NCI-H2196 (cell line): ENCODE measurements at regions not wholly inside any gene's neighbourhood (a gene's known extent, or its start where the extent isn't known, plus 50 kb on each side); places are given as distances from the start of the nearest gene placed in this dataset.
"Not testable (repeated sequence)": the region's sequence is repeated elsewhere in the genome, so short reads cannot be mapped to it uniquely, and the experiment has no call there.

Source experiments
- DNase-seq: peaks from one replicate; lab custom pipeline; 2025; ENCODE audit not compliant: unreplicated experiment; lab: John Stamatoyannopoulos, UW

DNA sequence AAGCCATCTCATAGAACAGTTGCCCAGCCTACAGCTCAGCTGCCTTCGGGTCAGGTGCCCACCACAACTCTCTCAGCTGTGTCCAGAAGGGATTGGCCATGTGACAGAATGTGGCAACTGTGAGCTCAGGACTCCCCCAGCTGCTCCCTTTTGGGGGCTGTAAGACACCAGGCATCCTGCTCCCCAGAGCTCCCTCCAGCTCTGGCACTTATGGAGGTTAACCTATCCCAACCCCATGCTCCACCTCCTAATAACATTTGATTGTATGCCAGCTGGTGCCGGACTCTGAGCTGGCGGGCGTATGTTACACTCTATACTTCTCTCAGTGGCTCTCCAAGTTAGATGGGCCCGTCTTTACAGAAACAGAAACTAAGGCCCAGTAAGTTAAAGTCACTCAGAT, 222.8 kb downstream of the FAM43A start:
- no peak for DNase-seq

DNA sequence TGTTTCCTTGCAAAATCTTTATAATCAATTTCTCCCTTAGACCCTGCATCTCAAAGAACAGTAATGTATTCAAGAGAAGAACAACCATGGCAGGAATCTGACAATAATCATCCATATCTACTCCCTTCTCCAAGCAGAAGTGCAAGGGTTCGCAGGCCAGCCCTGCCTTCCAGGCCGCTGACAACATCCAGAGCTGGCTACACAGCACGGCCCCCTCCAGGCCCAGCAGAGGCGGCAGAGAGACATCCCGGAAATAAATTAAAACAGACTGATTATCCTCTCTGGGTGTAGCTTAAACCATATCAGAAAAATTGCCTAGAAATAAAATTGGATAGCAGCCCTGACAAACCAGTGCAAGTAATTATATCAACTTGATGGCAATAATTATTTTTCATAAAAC, 223.3 kb downstream of the FAM43A start:
- no peak for DNase-seq

DNA sequence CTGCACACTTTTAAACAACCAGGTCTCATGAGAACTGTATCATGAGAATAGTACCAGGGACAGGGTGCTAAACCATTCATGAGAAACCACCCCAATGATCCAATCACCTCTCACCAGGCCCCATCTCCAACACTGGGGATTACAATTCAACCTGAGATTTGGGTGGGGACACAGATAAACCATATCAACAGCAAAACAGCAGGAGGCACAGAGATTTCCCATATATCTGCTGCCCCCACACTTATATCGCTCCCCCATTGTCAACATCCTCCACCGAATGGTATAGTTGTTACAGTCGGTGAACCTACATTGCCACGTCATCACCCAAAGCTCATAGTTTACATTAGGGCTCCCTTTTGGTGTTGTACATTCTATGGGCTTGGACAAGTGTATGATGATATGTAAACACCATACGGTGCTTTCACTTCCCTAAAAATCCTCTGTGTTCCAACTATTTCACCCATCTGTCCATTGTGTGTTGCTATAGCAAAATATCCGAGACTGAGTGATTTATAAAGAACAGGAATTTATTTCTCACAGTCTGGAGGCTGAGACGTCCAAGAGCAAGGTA, 224.8 kb downstream of the FAM43A start:
- no peak for DNase-seq

DNA sequence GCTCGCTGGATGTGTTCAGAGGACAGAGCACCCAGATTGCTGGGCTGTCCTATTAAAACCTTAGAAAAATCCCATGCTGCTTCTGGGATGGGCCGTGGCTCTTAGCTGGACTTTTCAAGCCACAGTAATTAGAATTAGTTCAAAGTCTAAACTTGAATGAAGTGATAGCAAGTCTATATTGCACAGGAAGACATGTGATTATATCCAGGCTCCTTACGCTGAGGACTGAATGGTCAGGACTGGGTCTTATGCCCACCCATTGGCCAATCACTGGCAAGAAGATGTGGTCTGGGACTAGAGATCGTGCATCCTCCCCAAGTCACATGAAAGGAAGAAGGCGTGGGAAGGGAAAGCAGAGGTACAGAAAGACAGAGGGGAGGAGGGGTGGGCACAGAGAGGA, 227.6 kb downstream of the FAM43A start:
- no peak for DNase-seq

DNA sequence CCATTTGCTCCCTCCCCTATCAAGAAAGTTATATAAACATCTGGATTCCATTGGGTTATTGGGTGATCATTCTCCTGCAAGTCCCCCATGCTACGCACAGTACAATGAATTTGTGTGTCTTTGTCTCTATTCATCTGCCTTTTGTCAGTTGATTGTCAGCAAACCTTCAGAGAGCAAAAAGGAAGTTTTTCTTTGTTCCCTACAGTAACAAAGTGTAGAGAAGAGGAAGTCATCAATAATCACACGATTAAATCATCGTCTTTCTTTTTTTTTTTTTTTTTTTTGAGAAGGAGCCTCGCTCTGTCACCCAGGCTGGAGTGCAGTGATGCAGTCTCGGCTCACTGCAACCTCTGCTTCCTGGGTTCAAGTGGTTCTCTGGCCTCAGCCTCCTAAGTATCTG, 239.2 kb downstream of the FAM43A start:
- DNase-seq, result not testable (repeated sequence)

DNA sequence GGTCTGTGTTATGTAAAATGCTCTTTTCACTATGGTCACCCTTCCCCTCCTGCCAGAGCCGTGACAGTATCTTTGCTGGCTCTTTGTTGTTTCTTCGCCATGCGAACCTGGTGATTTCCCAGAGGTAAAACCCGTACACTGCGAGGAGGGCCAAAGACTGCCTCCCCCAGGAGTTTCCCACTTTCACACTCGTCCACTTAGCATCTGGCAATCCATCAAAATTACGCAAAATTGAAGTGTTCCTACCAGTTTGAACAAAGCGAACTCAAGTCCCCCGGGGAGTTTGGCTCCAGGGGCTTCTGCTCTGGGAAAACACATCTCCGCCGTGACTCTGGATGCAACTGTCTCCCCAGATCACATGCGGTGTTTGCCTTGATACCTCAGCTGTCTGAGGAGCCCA, 239.9 kb downstream of the FAM43A start:
- no peak for DNase-seq

DNA sequence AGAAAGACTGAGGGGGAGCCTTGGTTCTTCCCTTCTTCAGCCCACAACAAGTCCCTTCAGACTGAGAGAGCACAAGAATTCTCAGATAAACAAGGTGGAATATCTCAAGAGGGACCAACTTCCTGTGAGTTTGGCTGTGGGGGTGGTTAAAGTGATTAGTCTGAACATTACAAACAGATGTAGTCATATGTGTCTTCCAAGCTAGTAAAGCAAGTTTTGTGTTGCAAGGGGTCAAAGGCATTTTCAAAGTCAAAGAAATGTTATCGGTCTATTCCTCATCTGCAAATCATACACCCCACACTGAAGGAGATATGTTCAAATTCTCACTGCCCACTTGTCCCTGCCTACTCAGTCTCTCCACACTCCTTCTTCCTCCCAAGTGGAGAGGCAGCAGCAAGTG, 242.5 kb downstream of the FAM43A start:
- DNase-seq, result no peak

DNA sequence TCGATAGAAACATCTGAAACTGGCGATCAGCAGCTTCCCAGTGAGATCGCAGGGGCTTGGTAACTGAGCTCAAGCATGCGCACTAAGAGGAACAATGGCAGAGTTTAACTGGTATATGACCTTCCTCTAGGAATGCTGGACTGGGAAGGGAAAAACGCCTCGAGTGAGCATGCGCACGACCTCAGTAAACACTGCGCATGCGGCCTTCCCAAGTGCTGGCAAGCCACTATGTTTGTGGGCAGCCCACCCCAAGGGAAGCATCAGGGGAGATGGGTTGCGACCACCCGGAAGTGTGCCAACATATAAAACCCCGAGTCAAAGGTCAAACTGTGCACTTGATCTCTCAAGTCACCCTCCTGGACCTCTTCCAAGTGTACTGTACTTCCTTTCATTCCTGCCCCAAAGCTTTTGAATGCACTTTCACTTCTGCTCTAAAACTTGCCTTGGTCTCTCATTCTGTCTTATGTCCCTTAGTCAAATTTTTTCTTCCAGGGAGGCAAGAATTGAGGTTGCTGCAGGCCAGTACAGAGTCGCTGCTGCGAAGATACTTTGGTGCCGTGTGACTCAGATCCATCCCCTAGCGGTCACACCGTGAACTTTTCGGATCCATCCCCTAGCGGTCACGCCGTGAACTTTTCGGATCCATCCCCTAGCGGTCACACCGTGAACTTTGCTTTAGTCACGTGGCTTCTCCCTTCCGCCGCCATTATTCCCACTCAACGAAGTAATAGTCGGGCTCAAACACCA, 243.3 kb downstream of the FAM43A start:
- DNase-seq, result no peak

DNA sequence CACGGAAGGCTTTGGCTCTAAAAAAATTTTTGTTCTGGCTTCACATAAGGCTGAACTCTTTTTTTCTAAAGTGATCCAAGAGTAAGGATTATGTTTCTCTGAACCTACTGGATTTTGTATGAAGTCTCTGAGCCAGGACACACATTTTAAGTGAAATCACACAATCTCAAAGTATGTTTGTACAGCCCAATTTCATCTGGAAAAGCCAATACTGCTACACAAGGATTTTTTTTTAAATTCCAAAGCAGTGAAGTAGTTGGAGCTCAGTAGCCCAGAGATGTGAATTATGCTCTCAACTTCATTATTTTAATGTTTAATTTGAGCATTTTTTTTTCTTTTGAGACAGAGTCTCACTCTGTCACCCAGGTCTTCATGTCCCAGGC, 243.9 kb downstream of the FAM43A start:
- DNase-seq, result no peak

DNA sequence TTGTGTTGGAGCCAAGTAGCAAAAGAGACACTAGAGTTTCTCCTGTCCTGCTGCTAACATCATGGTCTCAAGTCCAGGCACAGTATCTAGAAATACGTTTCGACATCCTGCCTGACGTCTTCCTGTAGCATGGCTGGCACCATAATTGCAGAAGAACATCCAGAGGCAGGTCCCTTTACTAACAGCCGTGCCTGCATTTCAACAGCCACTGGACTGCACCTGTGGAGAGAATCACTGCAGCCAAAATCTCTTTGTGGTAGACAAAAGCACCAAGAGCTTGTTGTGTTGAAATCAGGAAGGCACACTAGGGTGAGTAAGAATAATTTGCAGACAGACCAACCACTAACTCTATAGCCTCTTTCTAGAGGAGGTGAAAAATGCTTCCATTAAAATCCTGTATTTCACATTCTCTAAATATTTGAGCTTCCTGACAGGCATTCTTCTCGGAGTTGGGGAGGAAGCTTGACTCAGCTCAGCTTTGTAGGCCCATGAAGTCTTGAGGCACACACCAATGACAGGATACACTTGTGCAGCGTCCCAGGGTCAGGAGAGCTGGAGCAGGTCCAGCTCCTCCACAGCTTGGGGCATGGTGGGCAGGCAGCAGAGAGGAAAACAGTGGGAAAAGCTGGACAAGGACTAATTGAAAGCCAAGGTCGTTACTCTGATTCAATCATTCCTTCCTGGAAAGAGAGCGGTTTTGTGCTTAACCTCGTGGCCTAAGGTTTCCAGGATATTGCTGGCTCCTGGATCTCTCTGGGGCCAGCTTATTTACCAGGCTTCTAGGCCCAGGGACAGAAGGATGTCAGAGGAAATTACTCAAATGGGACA, 244.9 kb downstream of the FAM43A start:
- no peak for DNase-seq

DNA sequence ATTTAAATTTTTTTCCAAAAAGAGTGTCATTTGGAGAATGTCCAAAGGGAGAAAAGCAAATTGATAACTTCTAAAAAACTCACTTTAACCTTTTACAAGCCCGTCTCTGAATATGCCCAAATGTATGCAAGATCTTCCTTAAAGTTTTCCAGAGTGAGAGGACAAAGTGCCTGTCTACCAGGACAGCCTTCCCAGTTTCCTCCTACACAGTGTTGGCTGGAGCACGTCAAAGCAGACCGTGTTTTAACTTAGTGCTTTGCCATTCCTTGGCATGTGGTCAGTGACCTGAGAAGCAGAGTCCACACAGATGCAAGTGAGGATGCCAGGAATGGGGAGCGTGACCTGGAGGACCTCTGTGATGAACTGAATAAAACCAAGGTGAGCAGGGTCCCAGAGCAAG, 245.7 kb downstream of the FAM43A start:
- no peak for DNase-seq

DNA sequence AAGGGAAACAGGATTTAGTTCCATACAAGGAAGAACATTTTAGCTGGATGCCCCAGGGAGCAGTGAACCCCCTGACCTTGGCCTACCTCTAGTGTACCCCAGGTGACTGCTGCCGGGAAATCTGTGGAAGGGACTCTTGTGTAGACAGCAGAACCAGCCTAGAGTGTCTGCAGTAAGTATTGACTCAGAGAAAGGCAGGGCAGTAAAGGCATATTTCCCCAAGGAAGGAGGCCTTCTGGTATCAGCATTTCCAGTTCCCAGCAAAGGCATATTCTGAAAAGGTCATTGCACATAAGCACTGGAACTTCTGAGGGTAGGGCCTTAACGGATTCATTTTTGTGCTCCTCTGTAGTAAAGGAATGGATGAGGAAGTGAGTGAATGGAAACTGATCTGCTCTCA, 246.2 kb downstream of the FAM43A start:
- no peak for DNase-seq

DNA sequence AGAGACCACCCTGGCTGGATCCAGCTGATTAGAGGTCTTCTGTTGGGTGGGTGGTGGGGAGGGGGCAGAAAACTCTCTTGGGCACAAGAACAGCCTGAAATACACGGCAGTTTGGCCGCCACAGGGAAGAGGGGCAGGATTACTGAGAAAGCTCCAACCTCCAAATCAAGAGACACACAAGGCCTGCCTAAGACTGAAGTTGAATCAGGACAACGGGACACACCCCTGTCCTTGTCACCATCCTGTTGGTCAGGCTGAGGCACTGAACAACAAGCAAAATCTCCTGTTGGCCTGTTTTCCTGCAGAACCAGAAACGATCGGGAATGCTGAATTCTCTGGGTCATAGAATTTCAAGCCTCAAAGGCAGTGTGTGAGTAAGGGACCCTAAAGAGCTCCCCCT, 247.8 kb downstream of the FAM43A start:
- DNase-seq, result no peak

DNA sequence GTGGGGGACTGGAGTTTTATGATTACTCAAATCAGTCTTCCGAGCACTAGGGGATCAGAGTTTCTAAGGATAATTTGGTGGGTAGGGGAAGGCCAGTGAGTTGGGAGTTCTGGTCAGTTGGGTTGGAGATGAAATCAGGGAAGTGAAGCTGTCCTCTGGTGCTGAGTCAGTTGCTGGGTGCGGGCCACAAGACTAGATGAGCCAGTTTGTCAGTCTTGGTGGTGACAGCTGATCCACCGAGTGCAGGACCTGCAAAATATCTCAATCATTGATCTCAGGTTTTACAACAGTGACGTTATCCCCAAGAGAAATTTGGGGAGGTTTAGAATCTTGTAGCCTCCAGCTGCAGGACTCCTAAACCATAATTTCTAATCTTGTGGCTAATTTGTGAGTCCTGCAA, 249.4 kb downstream of the FAM43A start:
- DNase-seq, result no peak

DNA sequence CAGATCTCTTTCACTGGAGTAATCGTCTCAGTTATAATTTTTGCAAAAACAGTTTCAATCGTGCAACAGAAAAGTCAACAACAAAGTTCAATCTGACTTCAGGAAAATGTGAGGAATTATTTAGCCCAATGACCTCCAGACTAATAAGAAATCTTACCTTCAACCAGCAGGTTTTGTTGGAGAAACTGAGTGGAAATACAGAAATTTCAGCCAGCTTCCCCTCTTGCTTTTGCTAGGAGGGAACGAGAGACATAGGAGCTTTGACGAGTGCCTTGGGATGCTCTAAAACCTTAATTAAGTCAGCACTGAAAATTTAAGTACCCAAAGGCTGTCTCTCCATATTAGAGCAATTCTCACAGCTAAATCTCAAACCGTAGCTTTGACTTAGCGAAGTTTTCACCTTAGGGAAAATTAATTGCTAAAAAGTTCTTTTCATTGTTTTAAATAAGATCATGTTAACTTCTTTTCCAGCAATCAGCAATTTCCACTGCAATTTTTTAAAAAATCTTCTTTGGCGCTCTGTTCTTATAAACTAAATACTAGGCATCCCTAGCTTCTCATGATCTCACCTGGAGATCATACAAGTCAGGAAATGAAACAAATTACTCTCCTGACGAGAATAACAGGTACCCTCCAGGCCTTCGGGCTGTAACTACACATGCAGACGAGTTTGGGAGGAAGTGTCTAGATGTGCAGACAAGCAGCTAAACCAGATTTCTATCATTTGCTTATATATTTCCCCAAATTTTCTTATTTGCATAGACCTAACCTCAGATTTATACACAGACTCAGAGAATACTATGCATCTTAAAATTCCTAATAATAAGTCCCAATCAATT, 250.2 kb downstream of the FAM43A start:
- no peak for DNase-seq

DNA sequence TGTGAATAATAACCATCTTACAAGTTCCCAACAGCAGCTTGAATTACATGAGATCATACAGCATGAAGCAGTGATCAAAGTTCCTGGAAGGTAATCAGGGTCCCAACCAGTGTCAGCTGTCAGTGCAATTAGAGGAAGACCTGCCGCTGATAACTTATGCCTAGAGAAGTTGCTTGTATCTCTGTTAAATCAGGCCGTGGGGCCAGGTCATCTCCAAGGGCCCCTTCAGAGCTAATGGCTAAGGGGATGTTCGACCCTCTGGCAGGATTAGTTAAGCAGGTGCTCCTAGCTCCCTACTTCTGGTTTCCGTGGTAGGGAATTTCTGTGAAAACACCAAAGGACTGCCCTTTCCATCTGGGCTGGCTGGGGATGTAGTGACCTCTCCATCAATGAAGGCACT, 251.0 kb downstream of the FAM43A start:
- no peak for DNase-seq

DNA sequence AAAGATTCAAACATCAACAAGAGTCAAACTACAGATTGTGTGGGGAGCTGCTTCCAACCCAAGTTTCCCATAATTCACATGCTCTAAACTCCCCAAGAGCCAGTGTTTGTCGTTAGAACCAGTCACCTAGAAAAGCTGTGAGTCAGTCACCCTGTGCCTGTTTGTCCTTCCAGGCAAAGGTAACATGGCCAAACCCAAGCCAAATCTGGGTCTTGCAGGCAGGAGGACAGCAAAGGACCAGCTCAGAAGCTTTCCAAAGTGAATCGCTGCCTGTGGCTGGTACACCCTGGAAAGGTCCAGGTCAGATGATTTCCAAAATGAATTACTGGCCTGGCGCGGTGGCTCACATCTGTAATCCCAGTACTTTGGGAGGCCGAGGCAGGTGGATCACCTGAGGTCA, 251.5 kb downstream of the FAM43A start:
- DNase-seq, result no peak

DNA sequence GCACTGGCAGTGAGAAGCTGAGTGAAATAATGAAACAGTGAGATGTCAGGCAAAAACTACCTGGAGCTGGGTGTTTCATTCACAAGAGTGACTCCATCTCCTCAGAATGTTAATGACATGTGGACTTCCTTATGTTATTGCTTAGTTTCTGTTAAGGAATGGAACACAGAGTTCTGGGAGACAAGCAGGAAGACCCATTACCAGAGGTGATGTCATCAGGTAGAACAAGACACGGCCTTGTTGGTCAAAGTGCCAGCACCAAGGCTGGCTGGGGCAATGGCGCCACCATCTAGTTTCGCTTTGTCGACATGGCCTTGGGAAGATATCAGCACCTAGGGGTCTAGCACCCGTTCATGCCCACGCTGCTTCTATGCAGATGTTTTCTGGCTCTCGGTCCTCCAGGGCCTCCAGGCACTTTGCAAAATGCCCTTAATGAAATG, 252.2 kb downstream of the FAM43A start:
- DNase-seq, result no peak

DNA sequence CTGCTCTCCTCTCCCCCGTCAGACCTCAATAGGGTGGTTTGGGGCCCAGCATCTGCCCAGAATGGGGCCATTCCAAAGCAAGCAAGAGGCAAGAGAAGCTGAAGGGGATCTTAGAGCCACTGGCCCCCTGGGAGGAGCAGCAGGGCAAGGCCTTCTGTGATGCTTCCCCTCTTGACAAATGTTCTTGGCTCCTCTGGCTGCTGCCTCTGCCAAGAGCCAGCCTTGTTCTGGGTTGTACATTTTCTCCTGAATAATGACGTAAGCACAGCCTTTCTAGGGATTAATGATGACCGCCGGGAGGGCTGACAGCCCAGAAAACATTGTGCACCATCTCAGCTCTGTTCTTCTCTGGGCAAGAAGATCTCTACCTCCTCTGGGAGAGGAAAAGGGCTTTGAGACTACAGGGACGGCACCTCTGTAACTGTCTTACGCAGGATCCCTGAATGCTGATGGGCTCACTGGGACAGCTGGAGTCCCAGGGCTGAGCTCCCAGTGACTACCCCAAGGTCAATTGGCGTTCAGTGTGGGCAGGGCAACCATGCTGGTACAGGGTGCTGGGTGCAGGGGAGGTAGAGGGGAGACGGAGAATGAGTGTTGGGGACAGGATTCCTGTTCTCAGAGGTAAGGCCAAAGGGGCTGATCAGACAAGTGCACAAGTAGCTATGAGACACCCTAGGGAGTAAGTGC, 253.3 kb downstream of the FAM43A start:
- no peak for DNase-seq

DNA sequence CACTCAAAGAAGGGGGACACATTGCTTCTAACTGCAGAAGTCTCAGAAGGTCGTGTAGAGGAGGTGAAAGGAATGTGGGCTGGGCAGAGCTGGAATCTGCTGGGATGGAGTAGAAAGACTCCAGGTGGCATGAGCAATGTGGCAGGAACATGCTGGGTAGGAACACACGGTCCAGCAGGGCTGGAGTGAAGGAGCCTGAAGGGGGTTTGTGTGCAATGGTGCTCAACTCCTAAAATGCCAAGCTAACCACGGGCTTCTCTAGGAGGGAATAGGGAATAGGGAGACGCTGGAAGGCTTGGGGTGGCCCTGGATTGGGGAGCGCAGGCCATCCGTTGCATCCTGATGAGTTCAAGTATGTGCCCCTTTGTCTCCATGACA, 253.8 kb downstream of the FAM43A start:
- no peak for DNase-seq
